GM23338 (cell line): ENCODE measurements at regions not wholly inside any gene's neighbourhood (a gene's known extent, or its start where the extent isn't known, plus 50 kb on each side); places are given as distances from the start of the nearest gene placed in this dataset.

Experiments used
- CREB1 ChIP-seq: fragments of 250-450 bp; sonication (Bioruptor Pico); IDR thresholded peaks from 2 replicates; pipeline ENCODE4 v1.5.0; 2020; ENCODE audit warnings: low read depth, mild to moderate bottlenecking, moderate library complexity
- EZH2 ChIP-seq: fragments of 200-600 bp; sonication (generic); IDR thresholded peaks from one replicate; pipeline ENCODE4 v1.8.0; 2017; ENCODE audit warnings: antibody characterized with exemption, mild to moderate bottlenecking, low read depth; ENCODE audit not compliant: unreplicated experiment
- EZH2phosphoT487 ChIP-seq: fragments of 200-600 bp; sonication (generic); IDR thresholded peaks from one replicate; pipeline ENCODE4 v1.8.1; 2018; ENCODE audit warnings: antibody characterized with exemption; ENCODE audit not compliant: unreplicated experiment
- JUNB ChIP-seq: IDR thresholded peaks from one replicate; pipeline ENCODE4 v1.6.1; 2016; ENCODE audit warnings: antibody characterized with exemption; ENCODE audit not compliant: unreplicated experiment
- NANOG ChIP-seq: IDR thresholded peaks from 2 replicates; pipeline ENCODE4 v1.6.1; 2016; ENCODE audit warnings: antibody characterized with exemption, borderline replicate concordance
- POLR2AphosphoS5 ChIP-seq: IDR thresholded peaks from 2 replicates; pipeline ENCODE4 v1.6.1; 2016; ENCODE audit warnings: antibody characterized with exemption, low read depth
- REST ChIP-seq: IDR thresholded peaks from one replicate; pipeline ENCODE4 v1.6.1; 2018; ENCODE audit warnings: antibody characterized with exemption; ENCODE audit not compliant: unreplicated experiment
- ZNF331 ChIP-seq: fragments of 250-450 bp; sonication (Bioruptor Pico); IDR thresholded peaks from 2 replicates; pipeline ENCODE4 v1.5.0; 2020; ENCODE audit warnings: low read depth, mild to moderate bottlenecking, moderate library complexity
- TF ChIP-seq, protein P1 (sequence below), 2 experiments: fragments of 200-600 bp in 1 of 2; sonication (generic) in 1 of 2; conservative IDR thresholded peaks; 2 replicates each; pipeline versions ENCODE4 v1.5.1 to v1.6.1; 2016 to 2017; ENCODE audit warnings: antibody characterized with exemption in 2 of 2, low read depth in 2 of 2, mild to moderate bottlenecking in 2 of 2, moderate library complexity in 1 of 2
- TF ChIP-seq, protein P2 (sequence below): fragments of 250-450 bp; sonication (Bioruptor Pico); IDR thresholded peaks from 2 replicates; pipeline ENCODE4 v1.5.0; 2020; ENCODE audit warnings: mild to moderate bottlenecking, moderate library complexity

DNA sequence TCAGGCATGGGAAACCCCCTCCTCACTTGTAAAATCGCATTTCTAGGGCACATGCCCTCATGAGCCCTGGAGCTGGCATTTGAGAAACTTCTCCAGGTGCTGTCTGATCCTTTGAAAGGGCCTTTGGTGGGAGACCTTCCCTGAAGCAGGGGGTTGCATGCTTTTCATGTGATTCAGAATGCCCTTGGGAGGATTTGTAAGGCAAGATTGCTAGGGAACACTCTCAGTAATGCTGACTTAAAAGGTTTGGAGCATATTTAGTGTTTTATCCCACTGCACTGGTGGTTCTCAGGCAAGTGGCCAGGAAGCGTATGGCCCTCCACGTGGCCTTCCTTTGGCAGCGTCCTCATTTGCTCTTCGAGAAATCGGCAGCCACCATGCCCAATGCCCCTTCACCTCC, 164.1 kb downstream of the ARRDC4 start:
- no peak for TF ChIP-seq EZH2
- TF ChIP-seq, protein P1, sequence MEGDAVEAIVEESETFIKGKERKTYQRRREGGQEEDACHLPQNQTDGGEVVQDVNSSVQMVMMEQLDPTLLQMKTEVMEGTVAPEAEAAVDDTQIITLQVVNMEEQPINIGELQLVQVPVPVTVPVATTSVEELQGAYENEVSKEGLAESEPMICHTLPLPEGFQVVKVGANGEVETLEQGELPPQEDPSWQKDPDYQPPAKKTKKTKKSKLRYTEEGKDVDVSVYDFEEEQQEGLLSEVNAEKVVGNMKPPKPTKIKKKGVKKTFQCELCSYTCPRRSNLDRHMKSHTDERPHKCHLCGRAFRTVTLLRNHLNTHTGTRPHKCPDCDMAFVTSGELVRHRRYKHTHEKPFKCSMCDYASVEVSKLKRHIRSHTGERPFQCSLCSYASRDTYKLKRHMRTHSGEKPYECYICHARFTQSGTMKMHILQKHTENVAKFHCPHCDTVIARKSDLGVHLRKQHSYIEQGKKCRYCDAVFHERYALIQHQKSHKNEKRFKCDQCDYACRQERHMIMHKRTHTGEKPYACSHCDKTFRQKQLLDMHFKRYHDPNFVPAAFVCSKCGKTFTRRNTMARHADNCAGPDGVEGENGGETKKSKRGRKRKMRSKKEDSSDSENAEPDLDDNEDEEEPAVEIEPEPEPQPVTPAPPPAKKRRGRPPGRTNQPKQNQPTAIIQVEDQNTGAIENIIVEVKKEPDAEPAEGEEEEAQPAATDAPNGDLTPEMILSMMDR (conservative IDR thresholded peaks at IDR 0.05; ENCODE audit: low read depth in 2 of 2), result no peak
- TF ChIP-seq POLR2AphosphoS5, result no peak
- TF ChIP-seq, protein P2, sequence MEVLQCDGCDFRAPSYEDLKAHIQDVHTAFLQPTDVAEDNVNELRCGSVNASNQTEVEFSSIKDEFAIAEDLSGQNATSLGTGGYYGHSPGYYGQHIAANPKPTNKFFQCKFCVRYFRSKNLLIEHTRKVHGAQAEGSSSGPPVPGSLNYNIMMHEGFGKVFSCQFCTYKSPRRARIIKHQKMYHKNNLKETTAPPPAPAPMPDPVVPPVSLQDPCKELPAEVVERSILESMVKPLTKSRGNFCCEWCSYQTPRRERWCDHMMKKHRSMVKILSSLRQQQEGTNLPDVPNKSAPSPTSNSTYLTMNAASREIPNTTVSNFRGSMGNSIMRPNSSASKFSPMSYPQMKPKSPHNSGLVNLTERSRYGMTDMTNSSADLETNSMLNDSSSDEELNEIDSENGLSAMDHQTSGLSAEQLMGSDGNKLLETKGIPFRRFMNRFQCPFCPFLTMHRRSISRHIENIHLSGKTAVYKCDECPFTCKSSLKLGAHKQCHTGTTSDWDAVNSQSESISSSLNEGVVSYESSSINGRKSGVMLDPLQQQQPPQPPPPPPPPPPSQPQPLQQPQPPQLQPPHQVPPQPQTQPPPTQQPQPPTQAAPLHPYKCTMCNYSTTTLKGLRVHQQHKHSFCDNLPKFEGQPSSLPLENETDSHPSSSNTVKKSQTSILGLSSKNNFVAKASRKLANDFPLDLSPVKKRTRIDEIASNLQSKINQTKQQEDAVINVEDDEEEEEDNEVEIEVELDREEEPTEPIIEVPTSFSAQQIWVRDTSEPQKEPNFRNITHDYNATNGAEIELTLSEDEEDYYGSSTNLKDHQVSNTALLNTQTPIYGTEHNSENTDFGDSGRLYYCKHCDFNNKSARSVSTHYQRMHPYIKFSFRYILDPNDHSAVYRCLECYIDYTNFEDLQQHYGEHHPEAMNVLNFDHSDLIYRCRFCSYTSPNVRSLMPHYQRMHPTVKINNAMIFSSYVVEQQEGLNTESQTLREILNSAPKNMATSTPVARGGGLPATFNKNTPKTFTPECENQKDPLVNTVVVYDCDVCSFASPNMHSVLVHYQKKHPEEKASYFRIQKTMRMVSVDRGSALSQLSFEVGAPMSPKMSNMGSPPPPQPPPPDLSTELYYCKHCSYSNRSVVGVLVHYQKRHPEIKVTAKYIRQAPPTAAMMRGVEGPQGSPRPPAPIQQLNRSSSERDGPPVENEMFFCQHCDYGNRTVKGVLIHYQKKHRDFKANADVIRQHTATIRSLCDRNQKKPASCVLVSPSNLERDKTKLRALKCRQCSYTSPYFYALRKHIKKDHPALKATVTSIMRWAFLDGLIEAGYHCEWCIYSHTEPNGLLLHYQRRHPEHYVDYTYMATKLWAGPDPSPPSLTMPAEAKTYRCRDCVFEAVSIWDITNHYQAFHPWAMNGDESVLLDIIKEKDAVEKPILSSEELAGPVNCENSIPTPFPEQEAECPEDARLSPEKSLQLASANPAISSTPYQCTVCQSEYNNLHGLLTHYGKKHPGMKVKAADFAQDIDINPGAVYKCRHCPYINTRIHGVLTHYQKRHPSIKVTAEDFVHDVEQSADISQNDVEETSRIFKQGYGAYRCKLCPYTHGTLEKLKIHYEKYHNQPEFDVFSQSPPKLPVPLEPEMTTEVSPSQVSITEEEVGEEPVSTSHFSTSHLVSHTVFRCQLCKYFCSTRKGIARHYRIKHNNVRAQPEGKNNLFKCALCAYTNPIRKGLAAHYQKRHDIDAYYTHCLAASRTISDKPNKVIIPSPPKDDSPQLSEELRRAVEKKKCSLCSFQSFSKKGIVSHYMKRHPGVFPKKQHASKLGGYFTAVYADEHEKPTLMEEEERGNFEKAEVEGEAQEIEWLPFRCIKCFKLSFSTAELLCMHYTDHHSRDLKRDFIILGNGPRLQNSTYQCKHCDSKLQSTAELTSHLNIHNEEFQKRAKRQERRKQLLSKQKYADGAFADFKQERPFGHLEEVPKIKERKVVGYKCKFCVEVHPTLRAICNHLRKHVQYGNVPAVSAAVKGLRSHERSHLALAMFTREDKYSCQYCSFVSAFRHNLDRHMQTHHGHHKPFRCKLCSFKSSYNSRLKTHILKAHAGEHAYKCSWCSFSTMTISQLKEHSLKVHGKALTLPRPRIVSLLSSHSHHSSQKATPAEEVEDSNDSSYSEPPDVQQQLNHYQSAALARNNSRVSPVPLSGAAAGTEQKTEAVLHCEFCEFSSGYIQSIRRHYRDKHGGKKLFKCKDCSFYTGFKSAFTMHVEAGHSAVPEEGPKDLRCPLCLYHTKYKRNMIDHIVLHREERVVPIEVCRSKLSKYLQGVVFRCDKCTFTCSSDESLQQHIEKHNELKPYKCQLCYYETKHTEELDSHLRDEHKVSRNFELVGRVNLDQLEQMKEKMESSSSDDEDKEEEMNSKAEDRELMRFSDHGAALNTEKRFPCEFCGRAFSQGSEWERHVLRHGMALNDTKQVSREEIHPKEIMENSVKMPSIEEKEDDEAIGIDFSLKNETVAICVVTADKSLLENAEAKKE (CRISPR knock-in tag), result no peak
- TF ChIP-seq EZH2phosphoT487, result no peak
- no peak for TF ChIP-seq NANOG
- TF ChIP-seq CREB1, result no peak
- no peak for TF ChIP-seq REST
- no peak for TF ChIP-seq ZNF331 (CRISPR knock-in tag)
- TF ChIP-seq JUNB, result no peak
